CD4-positive, alpha-beta T cell treated with Interleukin-2 at 100 ng/mL for 4 hours (primary cell): ENCODE measurements at regions not wholly inside any gene's neighbourhood (a gene's known extent, or its start where the extent isn't known, plus 50 kb on each side); places are given as distances from the start of the nearest gene placed in this dataset.
"Not testable (repeated sequence)": the region's sequence is repeated elsewhere in the genome, so short reads cannot be mapped to it uniquely, and the experiment has no call there.

Source experiments
- DNase-seq: peaks from one replicate; pipeline ENCODE4 v3.0.0-alpha.2; 2020; ENCODE audit warnings: low spot score

- DNase-seq, result no peak
These were observed 848.8 kb upstream of the GBE1 start for GRCh38 chr3:82610236-82610635.

DNA sequence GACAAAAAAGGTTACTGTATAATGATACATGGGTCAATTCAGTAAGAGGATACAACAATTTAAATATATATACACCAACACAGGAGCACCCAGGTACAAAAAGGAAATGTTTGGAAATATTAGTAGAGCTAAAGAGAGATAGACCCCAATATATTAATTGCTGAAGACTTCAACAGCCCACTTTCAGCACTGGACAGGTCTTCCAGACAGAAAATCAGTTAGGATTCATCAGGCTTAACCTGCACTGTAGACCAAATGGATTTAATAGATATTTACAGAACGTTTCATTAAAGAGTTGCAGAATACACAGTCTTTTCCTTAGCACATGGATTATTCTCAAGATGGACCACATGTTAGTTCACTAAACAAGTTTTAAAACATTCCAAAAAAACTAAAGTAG, 845.9 kb upstream of the GBE1 start:
- DNase-seq, result no peak

GRCh38 chr3:82596805-82597204, 835.4 kb upstream of the GBE1 start:
- DNase-seq, result no peak

DNA sequence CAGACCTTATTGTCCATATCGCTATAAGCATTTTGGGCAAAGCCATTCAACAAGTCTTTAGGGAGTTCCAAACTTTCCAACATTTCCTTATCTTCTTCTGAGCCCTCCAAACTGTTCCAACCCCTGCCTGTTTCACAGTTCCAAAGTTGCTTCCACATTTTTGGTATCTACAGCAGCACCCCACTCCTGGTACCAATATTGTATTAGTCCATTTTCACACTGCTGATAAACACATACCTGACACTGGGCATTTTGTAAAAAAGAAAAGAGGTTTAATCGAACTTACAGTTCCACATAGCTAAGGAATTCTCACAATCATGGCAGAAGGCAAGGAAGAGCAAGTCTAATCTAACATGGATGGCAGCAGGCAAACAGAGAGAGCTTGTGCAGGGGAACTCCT, 834.1 kb upstream of the GBE1 start:
- DNase-seq, result no peak

DNA sequence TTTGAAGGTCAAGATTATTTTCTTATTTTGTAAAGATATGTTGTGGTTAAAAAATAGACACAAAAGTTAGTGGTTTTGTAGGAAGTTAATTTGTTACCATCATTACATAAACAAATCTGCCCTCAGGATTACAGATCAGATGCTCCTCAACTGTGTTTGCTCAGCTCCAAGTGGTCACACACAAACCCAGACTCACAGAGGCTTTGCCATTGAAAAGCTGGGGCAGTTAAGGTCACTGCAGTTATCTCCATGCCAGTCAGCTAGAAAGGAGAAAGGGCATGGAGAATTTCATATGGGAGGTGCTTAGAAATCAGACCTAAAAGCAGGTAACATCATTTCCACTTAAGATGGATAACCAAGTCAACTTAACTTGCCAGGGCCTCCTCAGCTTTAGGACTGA, 825.7 kb upstream of the GBE1 start:
- no peak for DNase-seq

GRCh38 chr3:82586414-82586813, 825.0 kb upstream of the GBE1 start:
- no peak for DNase-seq

DNA sequence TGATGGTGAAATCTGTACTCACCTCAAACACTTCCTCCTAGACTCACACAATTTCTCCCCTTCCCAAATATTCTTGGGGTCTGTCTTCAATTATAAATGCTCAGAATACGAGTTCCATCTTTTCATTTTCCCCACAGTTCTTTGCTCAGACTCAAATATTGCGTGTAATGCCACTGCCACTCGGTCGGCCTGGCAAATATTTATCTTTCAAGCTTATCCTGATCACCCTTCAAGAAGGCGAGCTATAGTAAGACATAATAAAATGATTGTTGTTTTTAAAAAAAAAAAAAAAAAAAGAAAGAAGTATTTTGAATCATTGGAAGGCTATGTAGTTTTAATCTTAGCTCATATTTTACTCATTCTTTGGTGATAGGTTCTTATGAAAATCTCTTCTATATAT, 824.6 kb upstream of the GBE1 start:
- DNase-seq, result not testable (repeated sequence)

- not testable (repeated sequence) for DNase-seq
These were observed 824.1 kb upstream of the GBE1 start for GRCh38 chr3:82585591-82585990.

DNA sequence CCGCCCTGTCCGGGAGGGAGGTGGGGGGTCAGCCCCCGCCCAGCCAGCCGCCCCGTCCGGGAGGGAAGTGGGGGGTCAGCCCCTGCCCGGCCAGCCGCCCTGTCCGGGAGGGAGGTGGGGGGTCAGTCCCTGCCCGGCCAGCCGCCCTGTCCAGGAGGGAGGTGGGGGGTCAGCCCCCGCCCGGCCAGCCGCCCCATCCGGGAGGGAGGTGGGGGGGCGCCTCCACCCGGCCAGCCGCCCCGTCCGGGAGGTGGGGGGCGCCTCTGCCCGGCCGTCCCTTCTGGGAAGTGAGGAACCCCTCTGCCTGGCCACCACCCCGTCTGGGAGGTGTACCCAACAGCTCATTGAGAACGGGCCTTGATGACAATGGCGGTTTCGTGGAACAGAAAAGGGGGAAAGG, 823.4 kb upstream of the GBE1 start:
- not testable (repeated sequence) for DNase-seq

- DNase-seq, result not testable (repeated sequence)
These were observed 823.0 kb upstream of the GBE1 start for GRCh38 chr3:82584415-82584814.

- DNase-seq, result no peak
These were observed 819.9 kb upstream of the GBE1 start for GRCh38 chr3:82581350-82581749.

- DNase-seq, result no peak
These were observed 811.3 kb upstream of the GBE1 start for GRCh38 chr3:82572721-82573120.

GRCh38 chr3:82568776-82569338, 807.4 kb upstream of the GBE1 start:
- DNase-seq, result no peak

DNA sequence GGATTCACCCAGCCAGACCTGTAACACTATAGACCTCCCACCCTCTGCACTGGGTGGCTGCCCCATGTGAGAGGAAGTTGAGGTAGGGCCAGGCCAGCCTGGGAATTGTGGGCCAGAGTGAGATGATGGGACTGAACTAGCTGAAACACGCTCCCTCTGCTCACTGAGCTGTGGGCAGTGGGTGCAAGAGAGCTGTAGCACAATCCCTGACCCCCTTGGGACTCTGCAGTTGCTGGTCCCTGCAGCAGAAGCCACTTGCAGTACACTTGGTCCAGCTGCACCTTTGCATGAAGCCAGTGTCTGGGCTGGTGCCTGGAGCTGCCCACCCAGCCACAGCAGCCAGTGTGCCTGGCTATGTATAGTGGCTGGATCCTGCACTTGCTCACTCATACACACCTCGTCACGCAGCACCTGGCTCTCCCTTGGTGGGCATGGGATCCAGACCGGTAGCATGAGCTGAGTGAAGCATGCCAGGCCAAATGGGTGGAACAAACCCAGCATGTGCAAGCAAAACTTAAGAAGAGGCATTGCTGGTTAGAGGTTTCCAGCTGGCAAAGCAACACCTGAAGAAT, 805.7 kb upstream of the GBE1 start:
- no peak for DNase-seq

GRCh38 chr3:82562896-82563295, 801.5 kb upstream of the GBE1 start:
- no peak for DNase-seq

- DNase-seq, result no peak
These were observed 800.3 kb upstream of the GBE1 start for GRCh38 chr3:82561784-82562183.

- DNase-seq, result no peak
These were observed 796.6 kb upstream of the GBE1 start for GRCh38 chr3:82558081-82558480.

GRCh38 chr3:82556113-82556512, 794.7 kb upstream of the GBE1 start:
- DNase-seq, result no peak

- DNase-seq, result not testable (repeated sequence)
These were observed 781.1 kb upstream of the GBE1 start for GRCh38 chr3:82542556-82542955.

GRCh38 chr3:82521657-82522056, 760.2 kb upstream of the GBE1 start:
- DNase-seq, result no peak

- DNase-seq, result no peak
These were observed 759.4 kb upstream of the GBE1 start for GRCh38 chr3:82520846-82521245.

DNA sequence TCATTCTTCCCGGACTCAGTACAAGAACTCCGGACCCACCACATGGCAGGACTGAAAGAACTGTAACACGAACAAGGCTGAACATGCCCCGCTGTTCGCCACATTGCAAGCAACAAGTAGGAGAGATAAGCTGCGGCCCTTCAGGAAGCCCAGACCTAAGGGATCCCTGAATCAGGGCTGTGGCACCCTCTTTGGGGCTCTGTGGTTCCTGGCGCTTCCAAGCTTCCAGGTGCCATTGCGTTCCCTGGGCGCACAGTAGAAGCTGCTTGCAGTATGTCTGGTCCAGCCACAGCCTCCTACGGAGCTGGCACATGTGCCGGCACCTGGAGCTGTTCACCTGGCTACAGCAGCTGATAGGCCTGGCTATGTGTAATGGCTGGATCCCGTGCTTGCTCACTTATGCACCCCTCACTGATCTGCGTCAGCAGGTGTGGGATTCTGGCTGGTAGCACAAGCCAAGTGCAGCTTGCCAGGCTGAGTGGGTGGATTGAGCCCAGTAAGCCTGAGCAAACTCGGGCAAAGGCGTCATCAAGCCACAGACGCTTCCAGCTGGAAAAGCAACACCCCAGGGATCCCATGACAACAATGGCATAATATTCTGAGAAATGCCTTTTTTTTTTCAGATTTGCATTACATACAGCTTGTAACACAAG, 748.6 kb upstream of the GBE1 start:
- no peak for DNase-seq

DNA sequence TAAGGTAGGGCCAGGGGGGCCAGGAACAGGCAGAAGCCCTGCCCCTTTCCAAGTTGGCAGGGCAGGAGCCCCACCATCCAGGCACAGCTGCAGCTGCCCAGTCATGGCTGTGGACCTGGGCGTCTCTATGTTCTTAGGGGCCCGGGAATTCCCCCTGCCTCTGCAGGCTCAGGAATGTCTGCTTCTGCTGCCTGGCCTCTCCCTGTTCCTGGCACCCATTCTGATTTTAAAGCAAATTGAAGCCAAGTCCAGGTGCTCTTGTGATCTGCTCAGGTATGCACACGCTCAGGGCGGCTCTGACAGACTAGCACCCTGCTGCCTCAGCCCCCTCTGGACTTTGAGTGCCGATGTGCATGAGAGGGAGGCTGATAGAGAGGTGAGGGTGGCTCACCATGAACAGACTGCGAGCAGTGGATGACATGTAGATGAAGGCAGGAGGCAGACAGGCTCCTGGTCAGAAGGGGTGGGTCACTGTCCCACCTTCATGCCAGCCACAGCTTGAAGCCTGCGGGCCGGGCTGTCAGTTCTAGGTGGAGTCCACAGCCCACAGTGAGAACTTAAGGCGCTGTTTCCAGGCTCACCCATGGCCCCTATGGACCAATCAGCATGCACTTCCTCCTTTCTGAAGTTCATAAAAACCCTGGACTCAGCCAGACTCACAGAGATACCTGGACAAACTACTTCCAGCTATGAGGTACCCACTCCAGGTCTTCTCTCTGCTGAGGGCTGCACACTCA, 747.8 kb upstream of the GBE1 start:
- DNase-seq, result no peak
